ENCODE measurements at regions not wholly inside any gene's neighbourhood (a gene's known extent, or its start where the extent isn't known, plus 50 kb on each side); places are given as distances from the start of the nearest gene placed in this dataset.

DNA sequence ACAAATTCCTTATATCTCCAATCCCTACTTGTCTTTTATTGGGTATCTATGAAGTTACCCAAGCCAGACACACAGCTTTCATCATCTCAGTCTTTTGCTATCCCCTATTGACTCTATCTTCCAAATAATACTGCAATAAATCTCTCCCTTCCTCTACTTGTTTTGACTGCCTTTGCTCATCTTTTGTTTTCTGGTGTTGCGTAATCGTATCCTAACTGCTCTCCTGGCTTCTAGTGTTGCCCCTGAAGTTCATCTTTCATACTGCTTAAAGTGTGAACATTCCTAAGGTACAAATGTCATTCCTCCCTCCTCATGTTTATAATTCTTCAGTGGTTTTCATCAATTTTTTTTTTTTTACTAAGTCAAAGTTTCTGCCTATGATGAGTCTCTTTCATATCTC, 491.3 kb upstream of the DCC start:
- DNase-seq (ENCODE audit: low spot score): no peak

DNA sequence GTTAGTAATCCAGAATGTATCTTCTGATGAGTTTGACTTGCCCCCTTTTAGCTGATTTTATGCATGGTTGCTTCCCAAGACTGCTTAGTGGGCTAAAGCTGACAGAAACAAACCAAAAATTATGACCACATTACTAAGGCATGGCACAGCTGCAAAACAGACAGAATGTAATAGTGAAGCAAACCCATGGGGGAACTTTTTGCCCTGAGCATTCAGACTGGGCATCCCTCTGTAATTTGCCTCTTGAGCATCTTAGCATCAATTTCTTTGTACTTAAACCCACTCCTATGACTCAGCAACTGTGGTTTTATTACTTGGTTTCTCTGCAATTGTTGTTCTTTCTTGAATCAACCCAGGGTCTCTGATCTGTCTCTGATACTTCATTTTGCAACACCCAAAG, 487.3 kb upstream of the DCC start:
- DNase-seq (ENCODE audit: low spot score): no peak

DNA sequence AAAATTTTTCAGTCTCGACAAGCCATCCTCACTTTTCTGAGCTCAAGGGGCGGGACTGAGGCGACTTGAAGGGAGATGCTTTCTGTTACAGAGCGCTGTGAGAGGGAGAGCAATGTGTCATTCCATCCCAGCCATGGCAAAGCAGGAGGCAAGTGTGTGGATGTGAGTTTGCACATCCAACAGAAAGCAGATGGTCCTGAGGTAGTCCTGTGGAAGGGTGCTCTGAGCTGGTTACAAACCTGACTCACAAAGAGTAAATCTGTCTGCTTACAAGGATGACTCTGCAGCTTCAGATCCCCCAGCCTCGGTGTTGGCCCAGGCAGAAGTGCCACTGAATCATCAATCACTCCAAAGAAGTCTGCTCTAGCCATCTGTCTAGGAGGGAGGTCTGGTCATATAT, 482.0 kb upstream of the DCC start:
- DNase-seq (ENCODE audit: low spot score): no peak

DNA sequence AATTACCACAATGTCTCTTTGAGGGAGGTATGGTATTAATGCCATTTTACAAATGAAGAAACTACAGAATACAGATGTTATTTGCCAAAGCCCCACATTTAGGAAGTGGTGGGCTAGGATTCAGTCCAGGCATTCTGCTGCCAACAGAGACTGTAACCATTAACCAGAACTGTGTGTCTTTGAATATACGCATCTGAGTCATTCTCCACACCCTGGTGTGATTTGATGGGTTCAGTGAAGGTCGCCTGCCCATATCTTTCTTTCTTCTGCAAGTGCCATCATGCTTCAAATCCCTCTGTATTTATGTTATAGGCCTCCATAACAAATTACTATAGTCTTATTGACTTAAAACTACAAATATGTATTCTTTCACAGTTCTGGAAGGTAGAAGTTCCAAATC, 479.0 kb upstream of the DCC start:
- no peak for DNase-seq (ENCODE audit: low spot score)

DNA sequence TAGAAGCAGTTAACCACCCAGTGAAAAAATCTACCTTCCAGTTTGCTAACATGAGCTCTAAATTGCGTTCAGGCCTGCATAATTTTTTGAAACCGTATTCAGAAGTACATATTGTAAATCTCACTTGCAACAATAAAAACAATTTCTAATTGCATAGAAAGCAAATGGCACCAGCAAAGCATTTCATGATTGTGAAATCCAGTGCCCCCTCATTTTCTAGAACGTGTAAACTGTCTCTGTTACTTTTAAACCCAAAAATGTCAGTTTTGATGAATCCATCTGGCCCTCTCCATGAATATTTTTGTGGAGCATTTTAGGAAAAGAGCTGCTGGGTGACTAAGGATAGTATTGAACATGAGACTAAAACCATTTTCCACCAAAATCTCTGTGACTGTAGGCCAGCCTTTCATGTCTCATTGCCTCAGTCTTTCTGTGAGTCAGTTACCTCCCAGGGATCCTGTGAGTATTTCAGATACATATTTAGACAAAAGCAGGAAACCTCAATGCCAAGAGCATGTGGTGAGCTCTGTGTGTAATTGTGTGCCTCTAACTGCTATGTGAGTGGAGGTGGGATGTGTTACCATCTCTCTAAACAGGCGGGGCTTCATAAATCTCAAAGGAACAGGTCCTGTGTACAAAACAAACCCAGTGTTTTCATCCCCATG, 477.8 kb upstream of the DCC start:
- DNase-seq (ENCODE audit: low spot score): no peak

DNA sequence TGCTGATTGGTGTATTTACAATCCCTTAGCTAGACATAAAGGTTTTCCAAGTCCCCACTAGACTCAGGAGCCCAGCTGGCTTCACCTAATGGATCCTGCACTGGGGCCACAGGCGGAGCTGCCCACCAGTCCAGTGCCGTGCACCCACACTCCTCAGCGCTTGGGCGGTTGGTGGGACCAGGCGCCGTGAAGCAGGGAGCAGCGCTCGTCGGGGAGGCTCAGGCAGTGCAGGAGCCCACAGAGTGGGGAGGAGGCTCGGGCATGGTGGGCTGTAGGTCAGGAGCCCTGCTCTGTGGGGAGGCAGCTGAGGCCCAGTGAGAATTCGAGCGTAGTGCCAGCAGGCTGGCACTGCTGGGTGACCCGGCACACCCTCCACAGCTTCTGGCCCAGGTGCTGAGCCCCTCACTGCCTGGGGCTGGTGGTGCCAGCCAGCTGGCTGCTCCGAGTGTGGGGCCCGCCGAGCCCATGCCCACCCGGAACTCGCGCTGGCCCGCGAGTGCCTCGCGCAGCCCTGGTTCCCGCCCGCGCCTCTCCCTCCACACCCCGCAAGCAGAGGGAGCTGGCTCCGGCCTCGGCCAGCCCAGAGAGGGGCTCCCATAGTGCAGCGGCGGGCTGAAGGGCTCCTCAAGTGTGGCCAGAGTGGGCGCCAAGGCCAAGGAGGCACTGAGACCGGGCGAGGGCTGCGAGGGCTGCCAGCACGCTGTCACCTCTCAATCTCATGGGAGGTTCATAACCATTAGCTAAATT, 475.6 kb upstream of the DCC start:
- DNase-seq (ENCODE audit: low spot score): no peak

DNA sequence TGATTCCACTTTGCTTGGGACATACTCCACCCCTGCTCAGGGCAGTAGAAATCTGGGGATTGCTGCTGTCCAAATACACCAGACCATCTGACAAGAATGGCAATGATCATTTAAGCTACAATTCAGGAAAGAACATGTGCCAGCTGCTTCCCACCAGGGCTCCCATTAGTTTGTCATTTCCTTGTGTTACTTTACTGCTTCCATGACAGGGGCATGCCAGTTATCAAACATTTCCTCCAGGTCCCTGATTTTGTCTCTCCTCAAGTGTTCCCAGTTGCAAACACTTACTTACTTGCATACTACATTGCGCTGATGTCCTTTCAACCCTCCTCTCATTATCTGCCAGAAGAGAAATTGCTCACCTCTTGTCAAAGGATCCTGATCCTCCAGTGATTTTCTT, 474.5 kb upstream of the DCC start:
- DNase-seq (ENCODE audit: low spot score): no peak

DNA sequence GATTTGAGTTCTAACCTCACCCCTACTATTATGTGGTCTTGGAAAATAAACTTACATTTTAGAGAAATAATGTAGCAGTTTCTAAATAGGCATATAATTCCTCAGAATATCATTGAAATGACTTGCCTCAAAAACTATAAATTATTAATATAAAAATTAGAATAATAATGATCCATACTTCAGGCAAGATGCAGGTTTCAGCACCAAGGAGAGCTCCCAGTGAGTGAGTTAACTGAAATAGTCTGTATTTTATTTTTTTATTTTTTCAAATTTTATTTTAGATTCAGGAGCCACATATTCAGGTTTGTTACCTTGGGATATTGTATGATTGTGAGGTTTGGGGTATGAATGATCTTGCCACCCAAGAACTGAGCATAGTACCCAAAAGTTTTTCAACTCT, 472.2 kb upstream of the DCC start:
- DNase-seq (ENCODE audit: low spot score): no peak

DNA sequence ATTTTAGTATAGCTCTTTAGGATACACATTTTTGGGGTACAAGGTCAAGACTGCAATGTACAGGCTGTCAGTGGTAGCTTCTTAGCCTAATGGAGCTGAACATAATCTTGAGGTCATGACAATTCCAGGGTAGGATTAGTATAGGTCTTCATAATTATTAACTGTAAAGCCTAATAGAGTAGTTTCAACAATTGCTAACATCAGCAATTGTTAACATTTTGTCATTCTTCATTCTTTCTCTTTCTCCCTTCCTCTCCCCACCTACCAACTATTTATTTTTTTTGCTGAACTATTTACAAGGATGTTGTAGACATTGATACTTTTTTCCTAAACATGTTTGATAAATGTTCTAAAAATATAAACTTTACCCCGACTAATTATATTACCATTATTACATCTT, 461.3 kb upstream of the DCC start:
- DNase-seq (ENCODE audit: low spot score): no peak

DNA sequence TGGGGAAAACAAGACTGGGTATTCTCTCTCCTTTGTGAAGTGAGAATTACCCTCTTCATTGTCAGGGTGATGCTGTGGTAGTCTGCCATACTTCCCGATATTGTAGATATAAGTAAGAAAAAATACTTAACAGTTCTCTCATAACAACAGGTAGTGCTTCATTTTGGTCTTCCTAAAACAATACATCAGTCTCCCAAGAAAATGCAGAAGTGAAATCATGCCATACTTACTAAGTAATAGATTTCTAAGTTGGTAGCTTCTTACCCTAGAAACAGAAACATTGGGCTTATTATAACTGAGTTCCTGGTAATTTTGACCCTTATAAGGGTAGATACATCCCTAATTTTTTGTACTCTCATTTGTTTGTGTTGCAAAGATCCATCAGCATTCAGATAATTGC, 460.7 kb upstream of the DCC start:
- DNase-seq (ENCODE audit: low spot score): no peak

DNA sequence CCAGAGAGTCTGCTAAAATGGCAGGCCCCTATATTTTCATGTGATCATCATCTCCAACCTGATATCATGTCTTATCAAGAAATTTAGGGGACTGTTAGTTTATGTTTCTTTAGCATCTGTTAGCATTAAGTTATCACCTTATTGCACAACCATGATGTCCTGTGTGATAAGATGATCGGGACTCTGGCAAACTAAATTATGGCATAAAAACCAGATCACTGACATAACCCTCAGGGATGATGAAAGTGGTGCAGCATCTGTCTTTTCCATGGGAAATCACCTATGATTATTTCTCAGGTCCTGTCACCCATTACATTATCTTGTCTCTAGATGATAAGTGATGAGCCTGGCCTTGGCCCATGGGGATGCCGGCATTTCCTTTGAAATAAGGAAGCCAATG, 458.6 kb upstream of the DCC start:
- DNase-seq (ENCODE audit: low spot score): no peak

DNA sequence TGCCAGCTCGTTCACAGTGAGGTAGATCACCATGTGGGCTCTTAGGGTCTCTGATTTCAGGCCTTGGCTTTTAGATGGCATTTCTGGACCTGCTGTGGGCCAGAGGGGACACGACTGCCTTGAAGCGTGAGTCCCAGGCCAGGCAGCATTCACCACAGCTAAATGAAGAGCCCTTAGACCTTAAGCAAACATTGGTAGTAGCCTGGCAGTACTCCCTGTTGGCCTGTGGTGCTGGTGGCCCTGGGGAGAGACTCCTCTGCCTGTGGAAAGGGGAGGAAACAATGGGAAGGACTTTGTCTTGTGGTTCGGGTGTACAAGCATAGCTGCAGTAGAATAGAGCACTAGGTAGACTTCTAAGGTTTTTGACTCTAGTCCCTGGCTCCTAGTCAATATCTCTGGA, 456.0 kb upstream of the DCC start:
- DNase-seq (ENCODE audit: low spot score): no peak

DNA sequence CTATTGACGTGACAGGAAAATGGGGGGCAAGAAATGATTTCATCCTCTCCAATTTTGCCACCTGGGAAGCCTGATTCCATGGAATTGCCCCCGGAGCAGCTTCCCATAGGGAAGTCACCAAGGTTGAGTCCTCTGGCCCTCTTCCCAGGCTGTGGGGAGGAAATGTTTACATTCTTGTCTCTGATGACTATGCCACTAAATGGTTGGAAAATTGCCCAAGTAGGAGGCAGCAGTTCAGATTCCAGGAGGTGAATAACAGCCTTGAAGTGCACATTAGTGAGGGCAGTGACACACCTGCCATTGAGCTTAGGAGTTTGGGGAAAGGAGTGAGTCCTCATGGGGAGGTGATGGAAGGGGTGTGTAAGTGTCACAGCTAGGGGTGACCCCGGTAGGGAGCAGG, 449.2 kb upstream of the DCC start:
- no peak for DNase-seq (ENCODE audit: low spot score)

DNA sequence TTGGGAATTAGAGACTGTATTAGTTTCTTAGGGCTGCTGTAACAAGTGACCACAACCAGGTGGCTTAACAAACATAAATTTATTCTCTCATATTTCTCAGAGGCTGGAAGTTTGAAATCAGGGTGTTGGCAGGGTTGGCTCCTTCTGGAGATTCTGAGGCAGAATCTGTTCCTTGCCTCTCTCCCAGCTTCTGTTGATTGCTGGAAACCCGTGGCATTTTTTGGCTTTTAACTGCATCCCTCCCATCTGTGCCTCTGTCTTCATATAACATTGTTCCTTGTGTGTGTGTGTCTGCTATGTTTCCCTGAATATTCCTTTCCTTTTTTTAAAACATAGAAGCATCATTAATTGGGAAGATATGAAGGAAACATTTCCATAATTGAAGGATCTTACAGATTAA, 448.1 kb upstream of the DCC start:
- DNase-seq (ENCODE audit: low spot score): no peak

DNA sequence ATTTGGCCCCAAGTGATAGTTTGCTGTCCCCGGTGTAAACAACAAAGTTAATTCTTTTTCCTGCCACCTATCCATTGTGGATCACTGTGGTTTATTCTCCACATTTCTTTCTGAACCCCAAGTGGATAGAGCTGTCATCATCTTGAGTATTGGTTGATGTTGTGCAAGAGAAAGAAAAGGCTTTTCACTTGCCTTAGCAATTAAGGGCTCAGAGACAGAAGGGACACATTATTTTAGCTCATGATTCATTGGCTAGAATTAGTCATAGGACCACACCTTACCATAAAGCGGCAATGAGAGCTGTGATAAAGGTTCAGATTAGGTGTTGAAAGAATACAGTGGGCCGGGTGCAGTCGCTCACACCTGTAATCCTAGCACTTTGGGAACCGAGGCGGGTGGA, 442.1 kb upstream of the DCC start:
- DNase-seq (ENCODE audit: low spot score): no peak

DNA sequence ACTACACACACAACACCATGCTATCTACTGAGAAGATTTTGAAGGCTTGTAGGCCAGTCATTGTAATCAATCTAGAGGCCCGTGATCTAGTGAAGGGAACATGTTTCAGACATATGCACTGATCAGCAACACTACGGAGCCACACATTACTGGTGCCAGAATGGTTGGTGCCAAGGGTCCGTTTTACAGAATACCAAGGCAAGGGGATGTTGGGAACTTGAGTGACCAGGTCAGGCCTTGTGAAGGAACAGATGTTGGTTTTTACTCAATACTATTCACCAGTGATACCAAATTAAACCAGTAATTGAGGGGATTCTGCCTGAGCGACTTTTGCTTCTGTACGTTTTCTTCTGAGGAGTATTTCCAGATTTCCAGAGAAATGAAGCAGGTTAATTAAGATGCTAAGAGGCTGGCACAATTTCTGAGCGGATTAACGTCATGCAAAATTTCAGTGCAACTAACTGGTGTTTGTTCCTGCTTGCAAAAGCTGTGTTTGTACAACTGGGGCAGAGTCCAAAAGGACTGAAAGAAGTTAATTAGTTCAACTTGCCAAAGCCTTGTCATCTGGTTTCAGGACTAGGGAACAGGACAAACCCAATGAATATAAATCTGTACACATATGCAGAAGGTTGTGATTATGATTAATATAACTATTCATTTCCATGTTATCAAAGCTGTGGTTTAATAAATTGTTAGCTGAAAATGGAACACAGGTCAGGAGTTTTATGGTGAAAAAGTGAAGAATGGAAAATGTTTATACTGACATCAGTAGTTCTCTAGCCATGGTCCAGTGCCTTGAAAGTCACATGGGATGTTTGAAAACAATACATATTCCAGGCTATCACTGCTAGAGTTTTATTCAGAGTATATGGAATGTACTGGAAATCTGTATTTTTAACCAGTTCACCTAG, 432.1 kb upstream of the DCC start:
- DNase-seq (ENCODE audit: low spot score): no peak

DNA sequence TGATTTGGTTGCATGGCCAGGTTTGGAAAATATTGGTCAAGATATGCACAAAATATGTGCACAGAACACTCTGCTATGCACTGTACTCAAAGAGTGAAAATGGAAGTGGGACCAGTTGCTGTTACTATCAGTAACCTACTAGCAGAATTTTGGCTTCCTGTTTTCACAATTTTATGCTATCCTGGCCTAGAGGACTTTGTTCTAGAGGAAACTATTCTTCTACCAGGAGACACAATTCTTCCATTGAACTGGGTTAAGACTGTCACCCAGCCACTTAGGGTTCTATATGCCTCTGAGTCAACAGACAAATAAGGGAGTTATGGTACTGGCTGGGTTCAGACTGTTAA, 431.4 kb upstream of the DCC start:
- DNase-seq (ENCODE audit: low spot score): no peak

DNA sequence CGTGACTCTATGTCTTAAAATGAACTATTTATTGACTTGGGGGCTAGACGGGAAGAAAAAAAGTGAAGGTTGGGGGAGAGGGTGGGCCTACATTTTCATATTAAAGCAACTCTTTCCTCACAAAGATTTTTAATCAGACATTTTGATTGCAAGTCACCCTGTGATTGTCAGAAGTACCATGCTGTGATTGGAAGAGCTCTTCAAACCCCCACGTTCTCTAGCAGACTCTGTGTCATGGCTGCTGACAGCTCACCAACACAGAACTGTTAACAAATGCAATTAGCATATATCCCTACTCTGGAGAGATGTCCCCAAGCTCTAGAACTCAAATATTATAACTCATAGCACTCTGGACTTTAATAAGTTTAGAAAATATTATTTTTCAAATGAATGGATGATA, 428.4 kb upstream of the DCC start:
- no peak for DNase-seq (ENCODE audit: low spot score)

DNA sequence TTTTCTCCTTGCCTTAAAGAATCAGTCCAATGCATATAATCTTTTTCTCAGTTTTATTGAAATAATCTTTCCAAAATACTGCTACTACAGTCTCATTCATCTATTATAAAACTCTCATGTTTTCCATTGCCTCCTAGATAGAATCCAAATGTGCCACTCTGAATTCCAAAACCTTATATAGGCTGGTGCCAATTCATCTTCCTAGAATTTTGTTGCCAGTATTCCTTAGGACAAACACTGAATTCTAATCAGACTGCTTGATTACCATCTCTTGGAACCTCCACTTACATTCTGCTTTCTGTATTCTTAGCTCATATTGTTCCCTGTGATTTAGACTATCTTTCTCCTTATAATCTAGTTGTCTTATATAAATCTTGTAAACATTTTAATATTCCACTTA, 427.6 kb upstream of the DCC start:
- no peak for DNase-seq (ENCODE audit: low spot score)

DNA sequence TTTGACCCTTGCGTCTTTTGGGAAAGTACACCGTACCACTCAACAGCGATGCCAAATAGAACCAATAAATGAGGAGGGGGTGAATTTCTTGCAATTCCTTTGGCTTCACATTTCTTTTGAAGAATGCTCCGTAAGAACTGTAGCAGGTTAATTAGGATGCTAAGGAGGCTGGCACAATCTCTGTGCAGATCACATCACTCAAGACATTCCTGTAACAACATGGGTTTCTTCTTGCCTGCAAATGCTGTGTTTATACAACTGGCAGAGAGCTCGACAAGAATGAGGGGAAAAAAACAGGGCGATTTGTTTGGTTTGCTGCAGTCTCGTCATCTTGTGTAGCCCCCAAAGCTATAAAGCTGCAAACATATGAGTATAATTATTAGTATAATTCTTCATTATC, 424.8 kb upstream of the DCC start:
- DNase-seq (ENCODE audit: low spot score): no peak

DNA sequence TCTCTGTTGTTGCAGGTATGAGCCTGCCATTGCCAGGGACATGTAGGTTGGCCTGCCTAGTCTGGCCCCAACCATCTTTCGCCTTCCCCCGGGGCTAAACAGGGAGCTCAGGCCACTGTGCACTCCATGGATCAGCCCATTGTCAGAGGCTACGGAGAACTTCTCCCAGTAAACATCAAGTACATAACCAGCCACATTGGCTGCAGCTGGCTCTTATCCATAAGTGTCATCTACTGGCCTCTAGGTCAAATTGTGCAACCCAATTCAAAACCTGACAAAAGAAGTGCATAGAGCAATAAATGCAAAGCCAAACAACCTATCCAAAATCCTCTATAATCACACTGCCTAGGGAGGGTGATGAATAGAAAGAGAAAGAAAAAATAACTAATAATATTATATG, 418.1 kb upstream of the DCC start:
- no peak for DNase-seq (ENCODE audit: low spot score)

DNA sequence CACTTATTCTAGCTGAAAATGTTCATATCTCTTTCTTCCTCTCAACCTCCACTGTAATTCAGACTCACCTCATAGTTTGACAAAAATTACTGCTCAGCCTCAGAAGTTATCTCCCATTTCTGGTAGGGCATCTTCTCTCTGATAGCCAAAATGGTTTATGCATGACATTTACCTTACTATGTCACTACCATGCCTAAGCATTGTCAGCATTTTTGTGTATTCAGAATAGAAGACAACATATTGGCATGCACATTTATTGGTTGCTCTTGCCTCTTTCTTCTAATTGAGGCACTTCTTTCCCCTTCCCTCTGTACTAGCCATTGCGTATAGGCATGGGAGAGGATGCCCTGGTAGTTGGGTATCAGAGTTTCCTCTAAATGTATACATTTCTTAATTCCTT, 406.1 kb upstream of the DCC start:
- DNase-seq (ENCODE audit: low spot score): no peak

DNA sequence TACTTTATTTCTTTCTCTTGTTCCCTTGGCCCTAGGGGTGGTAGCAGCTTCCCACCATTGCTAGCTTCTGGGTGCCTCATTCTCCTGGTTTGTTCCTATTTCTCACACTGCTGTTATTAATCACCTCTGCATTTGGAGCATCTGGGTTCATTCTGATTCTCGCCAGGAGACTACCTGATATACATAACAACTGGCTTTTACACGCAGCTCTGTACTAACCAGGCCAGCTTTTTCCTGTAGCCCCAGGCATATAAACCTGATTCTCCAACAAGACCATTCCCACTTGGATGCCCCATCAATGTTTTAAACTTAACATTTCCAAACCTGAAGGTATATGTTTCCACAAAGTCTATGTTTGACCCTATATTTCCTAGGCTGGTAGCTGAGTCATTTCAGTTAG, 403.9 kb upstream of the DCC start:
- DNase-seq (ENCODE audit: low spot score): no peak
